Left ventricle myocardium inferior (tissue), 1 donor: ENCODE measurements at regions not wholly inside any gene's neighbourhood (a gene's known extent, or its start where the extent isn't known, plus 50 kb on each side); places are given as distances from the start of the nearest gene placed in this dataset.

ENCODE experiments used
- DNase-seq: peaks from one replicate; pipeline ENCODE4 v3.0.0-alpha.2; 2020
- H3K27ac ChIP-seq: fragments of 200-600 bp; replicated peaks from 2 replicates; pipeline ENCODE4 v1.8.0; 2021
- H3K27me3 ChIP-seq: fragments of 200-600 bp; 2 replicates; pipeline ENCODE4 v1.8.0; 2021; ENCODE audit warnings: low read depth
- H3K36me3 ChIP-seq: fragments of 200-600 bp; 2 replicates; pipeline ENCODE4 v1.8.0; 2021
- H3K4me1 ChIP-seq: fragments of 200-600 bp; 2 replicates; pipeline ENCODE4 v1.8.0; 2021
- H3K4me3 ChIP-seq: fragments of 200-600 bp; 2 replicates; pipeline ENCODE4 v1.8.0; 2021; ENCODE audit warnings: mild to moderate bottlenecking, moderate library complexity
- H3K9me3 ChIP-seq: fragments of 200-600 bp; replicated peaks from 2 replicates; pipeline ENCODE4 v1.8.0; 2021
- CTCF ChIP-seq: fragments of 200-600 bp; IDR thresholded peaks from 2 replicates; pipeline ENCODE4 v1.8.0; 2021; ENCODE audit warnings: antibody characterized with exemption, mild to moderate bottlenecking, borderline replicate concordance
- intact Hi-C: fragments of 100-400 bp; cut with micrococcal nuclease; formaldehyde crosslinking; loops from one replicate; pipeline ENCODE4 v1.11.0; 2022
- donor health status: DM: no; HTN: yes; CAD: no; lungs with severe emphysema.

- peaks cover 90% of the 10 kb centered on the region for H3K27me3 ChIP-seq
Measured at GRCh38 chr15:60119101-60119500, 115.0 kb downstream of the FOXB1 start.

GRCh38 chr15:60120100-60120499, 116.0 kb downstream of the FOXB1 start:
- no peak for TF ChIP-seq CTCF

More at GRCh38 chr15:60119101-60119500, 115.0 kb downstream of the FOXB1 start:
- H3K4me1 ChIP-seq, result no peaks in the 10 kb centered on the region
- H3K9me3 ChIP-seq, result no peaks in the 10 kb centered on the region
- intact Hi-C loops, result no loop called here
- H3K27ac ChIP-seq, result no peak overlapping the region
- no peak for DNase-seq
- no peak overlapping the region for H3K4me3 ChIP-seq
- no peak for TF ChIP-seq CTCF
- no peaks in the 10 kb centered on the region for H3K36me3 ChIP-seq

GRCh38 chr15:60121845-60122244, 117.7 kb downstream of the FOXB1 start:
- no peaks in the 10 kb centered on the region for H3K36me3 ChIP-seq
- no peak for TF ChIP-seq CTCF
- H3K4me3 ChIP-seq, result no peak overlapping the region
- H3K27ac ChIP-seq, result no peak overlapping the region
- H3K9me3 ChIP-seq, result no peaks in the 10 kb centered on the region
- intact Hi-C loops, result no loop called here
- no peaks in the 10 kb centered on the region for H3K4me1 ChIP-seq
- peaks cover 63% of the 10 kb centered on the region for H3K27me3 ChIP-seq
- DNase-seq, result no peak

More at GRCh38 chr15:60120100-60120499, 116.0 kb downstream of the FOXB1 start:
- Histone ChIP-seq H3K9me3 (no peaks in the 10 kb centered on the region), H3K36me3 (no peaks in the 10 kb centered on the region), H3K27ac (no peak overlapping the region), H3K4me1 (no peaks in the 10 kb centered on the region), H3K4me3 (no peak overlapping the region), H3K27me3 (peaks cover 80% of the 10 kb centered on the region)
- no peak for DNase-seq
- intact Hi-C loops, result no loop called here

- Histone ChIP-seq H3K27ac (no peak overlapping the region), H3K4me3 (no peak overlapping the region), H3K4me1 (peaks cover 6% of the 10 kb centered on the region), H3K9me3 (no peaks in the 10 kb centered on the region), H3K36me3 (no peaks in the 10 kb centered on the region), H3K27me3 (peaks cover 54% of the 10 kb centered on the region)
- DNase-seq, result no peak
- no peak for TF ChIP-seq CTCF
- intact Hi-C loops, result no loop called here
Measured at GRCh38 chr15:60122691-60123090, 118.6 kb downstream of the FOXB1 start.

GRCh38 chr15:60124460-60125070, 120.5 kb downstream of the FOXB1 start:
- no peak for TF ChIP-seq CTCF
- H3K4me1 ChIP-seq, result peaks cover 15% of the 10 kb centered on the region
- no peak for DNase-seq
- no peaks in the 10 kb centered on the region for H3K36me3 ChIP-seq
- peaks cover 36% of the 10 kb centered on the region for H3K27me3 ChIP-seq
- H3K27ac ChIP-seq, result no peak overlapping the region
- no peaks in the 10 kb centered on the region for H3K9me3 ChIP-seq
- H3K4me3 ChIP-seq, result no peak overlapping the region
- intact Hi-C loops, result no loop called here

GRCh38 chr15:60125334-60125733, 121.2 kb downstream of the FOXB1 start:
- H3K9me3 ChIP-seq, result no peaks in the 10 kb centered on the region
- TF ChIP-seq CTCF, result no peak
- intact Hi-C loops, result no loop called here
- H3K4me3 ChIP-seq, result no peak overlapping the region
- no peak for DNase-seq
- peaks cover 28% of the 10 kb centered on the region for H3K27me3 ChIP-seq
- H3K36me3 ChIP-seq, result no peaks in the 10 kb centered on the region
- H3K27ac ChIP-seq, result no peak overlapping the region
- H3K4me1 ChIP-seq, result peaks cover 15% of the 10 kb centered on the region
